H1 (cell line): ENCODE measurements at regions not wholly inside any gene's neighbourhood (a gene's known extent, or its start where the extent isn't known, plus 50 kb on each side); places are given as distances from the start of the nearest gene placed in this dataset.

ENCODE experiments used
- CTCF ChIA-PET: fragments of 300-600 bp; sonication (Branson Sonifier 250); formaldehyde crosslinking; loops from one replicate; lab custom pipeline; 2021; ENCODE audit not compliant: partially characterized antibody; lab: Charles Lee
- POLR2A ChIA-PET: fragments of 300-600 bp; sonication (Branson Sonifier 250); formaldehyde crosslinking; loops from one replicate; lab custom pipeline; 2021; ENCODE audit warnings: inconsistent platforms; ENCODE audit not compliant: partially characterized antibody; lab: Charles Lee
- DNase-seq, 2 experiments: peaks; one replicate each; pipeline versions ENCODE4 v3.0.0 to v3.0.0-alpha.2; 2010 to 2022; ENCODE audit warnings: low spot score in 2 of 2, low read depth in 1 of 2, mixed read lengths in 1 of 2
- FAIRE-seq: peaks from 2 replicates; lab custom pipeline; 2011; peaks lifted over from hg19 to GRCh38; lab: Jason Lieb, UNC
- H2AFZ ChIP-seq: 2 replicates; pipeline ENCODE4 v1.8.1; 2012; ENCODE audit warnings: low read length, inconsistent platforms
- H2AK5ac ChIP-seq: 2 replicates; pipeline ENCODE4 v1.6.1; 2013; ENCODE audit warnings: low read depth, low read length
- H2BK120ac ChIP-seq: replicated peaks from 2 replicates; pipeline ENCODE3; 2013; ENCODE audit warnings: low read depth, low read length, inconsistent platforms
- H2BK12ac ChIP-seq: 2 replicates; pipeline ENCODE4 v1.6.1; 2013; ENCODE audit warnings: low read depth, low read length
- H2BK15ac ChIP-seq: 2 replicates; pipeline ENCODE4 v1.6.1; 2013; ENCODE audit warnings: low read length
- H2BK20ac ChIP-seq: 2 replicates; pipeline ENCODE4 v1.6.1; 2013; ENCODE audit warnings: low read length
- H2BK5ac ChIP-seq: 2 replicates; pipeline ENCODE4 v1.6.1; 2013; ENCODE audit warnings: low read depth, low read length
- H3K14ac ChIP-seq: 2 replicates; pipeline ENCODE4 v1.6.1; 2013; ENCODE audit warnings: inconsistent platforms; ENCODE audit not compliant: insufficient read length
- H3K18ac ChIP-seq: 2 replicates; pipeline ENCODE4 v1.6.1; 2013; ENCODE audit warnings: low read length; ENCODE audit errors: extremely low read depth
- H3K23ac ChIP-seq: 2 replicates; pipeline ENCODE4 v1.6.1; 2013; ENCODE audit warnings: inconsistent platforms; ENCODE audit not compliant: insufficient read length
- H3K23me2 ChIP-seq: 2 replicates; pipeline ENCODE4 v1.6.1; 2013; ENCODE audit warnings: low read depth, low read length
- H3K27ac ChIP-seq: 2 replicates; pipeline ENCODE4 v1.6.1; 2011; ENCODE audit warnings: low read depth, low read length, inconsistent platforms
- H3K27me3 ChIP-seq, 4 experiments: replicated peaks in 1 of 4; 1 replicate in 1 of 4; 2 replicates in 3 of 4; pipeline versions ENCODE4 v1.6.1 to v1.8.1; 2011 to 2013; ENCODE audit warnings: low read length in 3 of 4, mild to moderate bottlenecking in 3 of 4, inconsistent platforms in 2 of 4, mixed read lengths in 2 of 4, moderate library complexity in 1 of 4; ENCODE audit not compliant: control insufficient read depth in 3 of 4, insufficient read depth in 3 of 4; ENCODE audit errors: extremely low read depth in 1 of 4
- H3K36me3 ChIP-seq, 4 experiments: 2 replicates each; pipeline versions ENCODE4 v1.6.1 to v1.8.1; 2011 to 2013; ENCODE audit warnings: mild to moderate bottlenecking in 4 of 4, low read length in 3 of 4, moderate library complexity in 2 of 4, control low read depth in 1 of 4, inconsistent platforms in 1 of 4; ENCODE audit not compliant: insufficient read depth in 4 of 4, control insufficient read depth in 2 of 4
- H3K4ac ChIP-seq: replicated peaks from 2 replicates; pipeline ENCODE3; 2013; ENCODE audit warnings: low read length, low read depth, mixed read lengths, inconsistent platforms; ENCODE audit not compliant: insufficient read length
- H3K4me1 ChIP-seq, 4 experiments: replicated peaks in 1 of 4; 1 replicate in 1 of 4; 2 replicates in 3 of 4; pipeline versions ENCODE4 v1.6.1 to v1.8.1; 2011 to 2013; ENCODE audit warnings: low read length in 3 of 4, inconsistent platforms in 2 of 4, mixed read lengths in 1 of 4; ENCODE audit not compliant: insufficient read depth in 4 of 4, control insufficient read depth in 3 of 4
- H3K4me2 ChIP-seq, 2 experiments: 2 replicates each; pipeline versions ENCODE4 v1.6.1 to v1.8.1; 2011 to 2013; ENCODE audit warnings: low read depth in 2 of 2, low read length in 2 of 2, control low read depth in 1 of 2, inconsistent platforms in 1 of 2, mild to moderate bottlenecking in 1 of 2; ENCODE audit not compliant: insufficient read depth in 1 of 2
- H3K4me3 ChIP-seq, 4 experiments: fragments of 200-600, 300-600 bp in 1 of 4; sonication (generic), shearing (Covaris generic), sonication (Bioruptor Twin) in 1 of 4; 2 replicates each; pipeline versions ENCODE4 v1.5.1 to v1.8.1; 2011 to 2016; ENCODE audit warnings: low read length in 4 of 4, low read depth in 3 of 4, control low read depth in 2 of 4, inconsistent platforms in 2 of 4, mild to moderate bottlenecking in 2 of 4, mixed read lengths in 1 of 4, moderate library complexity in 1 of 4; ENCODE audit not compliant: insufficient read depth in 2 of 4; ENCODE audit errors: extremely low read depth in 1 of 4
- H3K56ac ChIP-seq: replicated peaks from 2 replicates; pipeline ENCODE3; 2013; ENCODE audit warnings: low read depth, mild to moderate bottlenecking, mixed read lengths, low read length, inconsistent platforms; ENCODE audit not compliant: insufficient read length
- H3K79me1 ChIP-seq: 2 replicates; pipeline ENCODE4 v1.6.1; 2013; ENCODE audit warnings: low read depth, low read length, control low read depth
- H3K79me2 ChIP-seq, 2 experiments: 2 replicates each; pipeline versions ENCODE4 v1.6.1 to v1.8.1; 2012 to 2013; ENCODE audit warnings: low read length in 2 of 2, mild to moderate bottlenecking in 2 of 2, inconsistent platforms in 1 of 2; ENCODE audit not compliant: insufficient read depth in 2 of 2, control insufficient read depth in 1 of 2
- H3K9ac ChIP-seq, 4 experiments: replicated peaks in 1 of 4; 1 replicate in 1 of 4; 2 replicates in 3 of 4; pipeline versions ENCODE4 v1.6.1 to v1.8.1; 2011 to 2013; ENCODE audit warnings: low read depth in 3 of 4, low read length in 3 of 4, control low read depth in 2 of 4, mild to moderate bottlenecking in 2 of 4, moderate library complexity in 2 of 4, inconsistent platforms in 1 of 4; ENCODE audit errors: extremely low read depth in 1 of 4
- H3K9me3 ChIP-seq, 2 experiments: 2 replicates each; pipeline versions ENCODE4 v1.6.1 to v1.8.1; 2012 to 2013; ENCODE audit warnings: mild to moderate bottlenecking in 2 of 2, moderate library complexity in 2 of 2, control low read depth in 1 of 2, inconsistent platforms in 1 of 2, low read depth in 1 of 2, low read length in 1 of 2, mixed read lengths in 1 of 2; ENCODE audit not compliant: insufficient read depth in 2 of 2
- H4K20me1 ChIP-seq, 2 experiments: replicated peaks in 1 of 2; 2 replicates each; pipeline versions ENCODE3 to v1.8.1; 2011 to 2013; ENCODE audit warnings: inconsistent platforms in 2 of 2, low read length in 2 of 2, mild to moderate bottlenecking in 1 of 2; ENCODE audit not compliant: insufficient read depth in 2 of 2, control insufficient read depth in 1 of 2
- H4K5ac ChIP-seq: 2 replicates; pipeline ENCODE4 v1.6.1; 2013; ENCODE audit warnings: low read length, low read depth, mixed read lengths, inconsistent platforms; ENCODE audit not compliant: insufficient read length
- H4K8ac ChIP-seq: 2 replicates; pipeline ENCODE4 v1.8.0; 2013; ENCODE audit warnings: mild to moderate bottlenecking, moderate library complexity, low read length, inconsistent platforms; ENCODE audit not compliant: insufficient read depth; ENCODE audit errors: extremely low read depth
- H4K91ac ChIP-seq: replicated peaks from 2 replicates; pipeline ENCODE3; 2013; ENCODE audit warnings: low read length, mixed read lengths, inconsistent platforms; ENCODE audit not compliant: insufficient read length
- BCL11A ChIP-seq, 2 experiments: IDR thresholded peaks; one replicate each; pipeline ENCODE4 v1.6.1; 2011; ENCODE audit warnings: low read depth in 2 of 2, low read length in 2 of 2, mild to moderate bottlenecking in 2 of 2
- JUND ChIP-seq: IDR thresholded peaks from 2 replicates; pipeline ENCODE4 v1.6.1; 2011; ENCODE audit warnings: mild to moderate bottlenecking, improper control_type of control experiment, low read length
- NANOG ChIP-seq: IDR thresholded peaks from 2 replicates; pipeline ENCODE4 v1.6.1; 2011; ENCODE audit warnings: low read length, low read depth, mild to moderate bottlenecking, inconsistent platforms; ENCODE audit not compliant: insufficient read depth, poor library complexity, severe bottlenecking
- POU5F1 ChIP-seq: IDR thresholded peaks from 2 replicates; pipeline ENCODE4 v1.6.1; 2011; ENCODE audit warnings: low read depth, mild to moderate bottlenecking, low read length, moderate library complexity
- RNF2 ChIP-seq: fragments of 200-900, 300-1000 bp; sonication (generic); IDR thresholded peaks from 2 replicates; pipeline ENCODE4 v1.7.1; 2016; ENCODE audit warnings: borderline replicate concordance, low read depth, mild to moderate bottlenecking, antibody characterized with exemption, low read length; ENCODE audit not compliant: poor library complexity, severe bottlenecking; ENCODE audit errors: missing control alignments
- WGBS, 2 experiments: shearing (Covaris generic) in 1 of 2; methylation state at CpG; one replicate each; pipeline versions ENCODE4 v1.1.6 to v1.1.7; 2013 to 2015; ENCODE audit warnings: low lambda C conversion rate in 2 of 2, mixed read lengths in 2 of 2, inconsistent platforms in 1 of 2, low coverage in 1 of 2, missing lambda C conversion rate in 1 of 2; ENCODE audit not compliant: insufficient replicate concordance in 2 of 2, insufficient coverage in 1 of 2, insufficient read length in 1 of 2; ENCODE audit errors: extremely low coverage in 1 of 2, missing lambda C conversion rate in 1 of 2; 5-methylcytosine and 5-hydroxymethylcytosine counted together

DNA sequence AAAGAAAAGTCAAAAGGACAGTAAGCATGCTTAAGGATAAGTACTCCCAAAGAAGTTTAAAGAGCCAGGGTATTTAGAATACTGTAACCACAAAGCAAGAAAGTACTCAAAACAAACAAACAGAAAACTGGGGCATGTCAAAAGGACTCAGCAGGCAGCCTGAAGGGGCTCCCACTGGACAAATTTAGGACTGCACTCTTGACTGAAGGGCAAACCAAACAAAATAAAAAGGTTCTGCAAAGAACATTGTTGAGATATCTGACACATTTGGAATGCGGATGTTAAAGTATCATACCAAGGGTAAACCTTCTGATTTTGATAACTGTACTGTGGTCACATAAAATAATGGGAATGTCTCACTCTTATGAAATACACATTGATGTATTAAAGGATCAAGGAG, 157.4 kb downstream of the TNFSF13B start:
- Histone ChIP-seq H3K27me3 (no peaks in the 10 kb centered on the region), H3K27ac (no peak overlapping the region), H2BK20ac (no peak overlapping the region), H3K79me2 (no peaks in the 10 kb centered on the region), H3K4me3 (no peak overlapping the region), H3K18ac (no peak overlapping the region), H3K4me2 (no peak overlapping the region), H3K4ac (no peak overlapping the region), H2AFZ (no peak overlapping the region), H2BK12ac (no peak overlapping the region), H2AK5ac (no peak overlapping the region), H3K9ac (no peak overlapping the region), H3K36me3 (no peaks in the 10 kb centered on the region), H2BK15ac (no peak overlapping the region), H2BK120ac (no peak overlapping the region), H2BK5ac (no peak overlapping the region), H3K23ac (no peak overlapping the region), H4K8ac (no peak overlapping the region), H4K5ac (no peak overlapping the region), H3K79me1 (no peaks in the 10 kb centered on the region), H4K91ac (no peak overlapping the region), H3K4me1 (no peaks in the 10 kb centered on the region), H3K9me3 (no peaks in the 10 kb centered on the region), H3K14ac (no peak overlapping the region), H3K56ac (no peak overlapping the region), H3K23me2 (no peaks in the 10 kb centered on the region), H4K20me1 (no peaks in the 10 kb centered on the region)
- 100% methylated on average over 1 of the region's 1 CpG; no CpG with 5 or more reads in 1 of the 2 experiments for WGBS, 2 experiments
- POLR2A ChIA-PET, result no interaction called here
- no peak for DNase-seq
- no peak for FAIRE-seq
- CTCF ChIA-PET, result no interaction called here
- TF ChIP-seq POU5F1 (no peak), JUND (no peak), BCL11A (IDR thresholded peaks at IDR 0.05; ENCODE audit: low read depth in 2 of 2, low read length in 2 of 2) (no peak), NANOG (no peak), RNF2 (no peak)
